ENCODE measurements at regions not wholly inside any gene's neighbourhood (a gene's known extent, or its start where the extent isn't known, plus 50 kb on each side); places are given as distances from the start of the nearest gene placed in this dataset.
"Not testable (repeated sequence)": the region's sequence is repeated elsewhere in the genome, so short reads cannot be mapped to it uniquely, and the experiment has no call there.

- H3K9me3 ChIP-seq (ENCODE audit: severe bottlenecking): no peaks in the 10 kb centered on the region
- ATAC-seq (ENCODE audit: low read depth): no peak
- H3K27me3 ChIP-seq (ENCODE audit: insufficient read depth, poor library complexity, severe bottlenecking): no peaks in the 10 kb centered on the region
- no peak for DNase-seq (ENCODE audit: low spot score)
- no peaks in the 10 kb centered on the region for H3K36me3 ChIP-seq (ENCODE audit: low read depth)
- no peak overlapping the region for H3K27ac ChIP-seq (ENCODE audit: poor library complexity, severe bottlenecking)
- TF ChIP-seq CTCF (IDR thresholded peaks at IDR 0.05; ENCODE audit: poor library complexity, severe bottlenecking): no peak
- no peaks in the 10 kb centered on the region for H3K4me1 ChIP-seq (ENCODE audit: insufficient read depth, poor library complexity, severe bottlenecking)
- H3K4me3 ChIP-seq (ENCODE audit: severe bottlenecking): no peak overlapping the region
Measured at GRCh38 chr15:95763426-95763825, 567.1 kb upstream of the NR2F2 start.

GRCh38 chr15:95765161-95765560 is 565.3 kb upstream of the NR2F2 start:
- Histone ChIP-seq H3K27ac (ENCODE audit: poor library complexity, severe bottlenecking) (no peak overlapping the region), H3K36me3 (ENCODE audit: low read depth) (no peaks in the 10 kb centered on the region), H3K27me3 (ENCODE audit: insufficient read depth, poor library complexity, severe bottlenecking) (no peaks in the 10 kb centered on the region), H3K4me3 (ENCODE audit: severe bottlenecking) (no peak overlapping the region), H3K4me1 (ENCODE audit: insufficient read depth, poor library complexity, severe bottlenecking) (peaks cover 4% of the 10 kb centered on the region), H3K9me3 (ENCODE audit: severe bottlenecking) (no peaks in the 10 kb centered on the region)
- ATAC-seq (ENCODE audit: low read depth): no peak
- no peak for DNase-seq (ENCODE audit: low spot score)
- TF ChIP-seq CTCF (IDR thresholded peaks at IDR 0.05; ENCODE audit: poor library complexity, severe bottlenecking): no peak

- no peak for TF ChIP-seq CTCF (IDR thresholded peaks at IDR 0.05; ENCODE audit: poor library complexity, severe bottlenecking)
- Histone ChIP-seq H3K9me3 (ENCODE audit: severe bottlenecking) (no peaks in the 10 kb centered on the region), H3K4me3 (ENCODE audit: severe bottlenecking) (no peak overlapping the region), H3K4me1 (ENCODE audit: insufficient read depth, poor library complexity, severe bottlenecking) (peaks cover 13% of the 10 kb centered on the region), H3K27me3 (ENCODE audit: insufficient read depth, poor library complexity, severe bottlenecking) (no peaks in the 10 kb centered on the region), H3K36me3 (ENCODE audit: low read depth) (no peaks in the 10 kb centered on the region), H3K27ac (ENCODE audit: poor library complexity, severe bottlenecking) (peak overlapping the region; percentile 2)
- DNase-seq (ENCODE audit: low spot score) (no peak), ATAC-seq (ENCODE audit: low read depth) (peak; percentile 100)
Measured at GRCh38 chr15:95770196-95770595, 560.3 kb upstream of the NR2F2 start.

GRCh38 chr15:95772982-95773381 is 557.5 kb upstream of the NR2F2 start:
- Histone ChIP-seq H3K27ac (ENCODE audit: poor library complexity, severe bottlenecking) (no peak overlapping the region), H3K36me3 (ENCODE audit: low read depth) (no peaks in the 10 kb centered on the region), H3K4me1 (ENCODE audit: insufficient read depth, poor library complexity, severe bottlenecking) (peaks cover 13% of the 10 kb centered on the region), H3K27me3 (ENCODE audit: insufficient read depth, poor library complexity, severe bottlenecking) (no peaks in the 10 kb centered on the region), H3K9me3 (ENCODE audit: severe bottlenecking) (no peaks in the 10 kb centered on the region), H3K4me3 (ENCODE audit: severe bottlenecking) (no peak overlapping the region)
- TF ChIP-seq CTCF (IDR thresholded peaks at IDR 0.05; ENCODE audit: poor library complexity, severe bottlenecking): no peak
- DNase-seq (ENCODE audit: low spot score) (no peak), ATAC-seq (ENCODE audit: low read depth) (no peak)

- Histone ChIP-seq H3K9me3 (ENCODE audit: severe bottlenecking) (peaks cover 8% of the 10 kb centered on the region), H3K27me3 (ENCODE audit: insufficient read depth, poor library complexity, severe bottlenecking) (no peaks in the 10 kb centered on the region), H3K4me1 (ENCODE audit: insufficient read depth, poor library complexity, severe bottlenecking) (no peaks in the 10 kb centered on the region), H3K36me3 (ENCODE audit: low read depth) (no peaks in the 10 kb centered on the region), H3K4me3 (ENCODE audit: severe bottlenecking) (no peak overlapping the region), H3K27ac (ENCODE audit: poor library complexity, severe bottlenecking) (no peak overlapping the region)
- no peak for TF ChIP-seq CTCF (IDR thresholded peaks at IDR 0.05; ENCODE audit: poor library complexity, severe bottlenecking)
- ATAC-seq (ENCODE audit: low read depth) (no peak), DNase-seq (ENCODE audit: low spot score) (no peak)
Measured at GRCh38 chr15:95784508-95784907, 546.0 kb upstream of the NR2F2 start.

GRCh38 chr15:95785276-95785675 is 545.2 kb upstream of the NR2F2 start:
- not testable (repeated sequence) for H3K36me3 ChIP-seq (ENCODE audit: low read depth); H3K27ac ChIP-seq (ENCODE audit: poor library complexity, severe bottlenecking); H3K9me3 ChIP-seq (ENCODE audit: severe bottlenecking); DNase-seq (ENCODE audit: low spot score); H3K4me1 ChIP-seq (ENCODE audit: insufficient read depth, poor library complexity, severe bottlenecking); H3K4me3 ChIP-seq (ENCODE audit: severe bottlenecking); ATAC-seq (ENCODE audit: low read depth); H3K27me3 ChIP-seq (ENCODE audit: insufficient read depth, poor library complexity, severe bottlenecking)
